Ovary (tissue), 3 donors: ENCODE measurements at regions not wholly inside any gene's neighbourhood (a gene's known extent, or its start where the extent isn't known, plus 50 kb on each side); places are given as distances from the start of the nearest gene placed in this dataset.

Experiments
- CTCF ChIP-seq, 3 donors: fragments of 450-650 bp in 2 of 3; fragments of 200-600 bp in 1 of 3; IDR thresholded peaks; one replicate each; pipeline versions ENCODE4 v1.5.1 to v1.8.0; 2016 to 2022; ENCODE audit warnings: antibody characterized with exemption in 3 of 3, mild to moderate bottlenecking in 1 of 3
- POLR2A ChIP-seq: fragments of 450-650 bp; IDR thresholded peaks from one replicate; pipeline ENCODE4 v1.6.1; 2017; ENCODE audit warnings: antibody characterized with exemption, mild to moderate bottlenecking, moderate library complexity
- donor health status: DM: no; HTN: no; CAD: no.

- no peak for TF ChIP-seq CTCF (IDR thresholded peaks at IDR 0.05)
- no peak for TF ChIP-seq POLR2A
Measured at GRCh38 chr5:62681117-62681850, 102.7 kb downstream of the LRRC70 start.
